SK-N-DZ (cell line): ENCODE measurements at regions not wholly inside any gene's neighbourhood (a gene's known extent, or its start where the extent isn't known, plus 50 kb on each side); places are given as distances from the start of the nearest gene placed in this dataset.

Experiments
- DNase-seq: peaks from one replicate; pipeline ENCODE4 v3.0.0-alpha.2; 2015; ENCODE audit warnings: low spot score
- small RNA-seq, 2 experiments: library from RNA; depleted of rRNA; stranded (forward); fragments of <200 nt; gene quantifications; one replicate each; pipeline ENCODE3, GENCODE V24; 2014

- no peak for DNase-seq
These were observed 54.5 kb upstream of the CHRNA7 start for GRCh38 chr15:31975830-31976229.

DNA sequence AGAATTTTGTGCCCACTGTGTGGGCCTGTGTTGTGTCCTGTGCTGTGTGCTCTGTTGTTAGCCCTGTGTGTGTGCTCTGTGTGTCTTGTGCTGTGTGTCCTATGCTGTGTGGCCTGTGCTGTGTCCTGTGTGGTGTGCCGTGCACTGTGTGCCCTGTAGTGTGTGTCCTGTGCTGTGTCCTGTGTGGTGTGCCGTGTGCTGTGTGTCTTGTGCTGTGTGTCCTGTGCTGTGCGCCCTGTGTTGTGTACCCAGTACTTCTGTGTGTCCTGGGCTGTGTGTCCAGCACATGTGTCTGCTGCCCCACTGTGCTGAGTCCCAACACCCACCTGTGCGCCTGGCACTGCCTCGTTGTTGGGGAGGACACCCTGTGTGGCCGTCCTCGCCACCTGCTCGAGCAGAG lies 53.2 kb upstream of the CHRNA7 start:
- DNase-seq: no peak

DNA sequence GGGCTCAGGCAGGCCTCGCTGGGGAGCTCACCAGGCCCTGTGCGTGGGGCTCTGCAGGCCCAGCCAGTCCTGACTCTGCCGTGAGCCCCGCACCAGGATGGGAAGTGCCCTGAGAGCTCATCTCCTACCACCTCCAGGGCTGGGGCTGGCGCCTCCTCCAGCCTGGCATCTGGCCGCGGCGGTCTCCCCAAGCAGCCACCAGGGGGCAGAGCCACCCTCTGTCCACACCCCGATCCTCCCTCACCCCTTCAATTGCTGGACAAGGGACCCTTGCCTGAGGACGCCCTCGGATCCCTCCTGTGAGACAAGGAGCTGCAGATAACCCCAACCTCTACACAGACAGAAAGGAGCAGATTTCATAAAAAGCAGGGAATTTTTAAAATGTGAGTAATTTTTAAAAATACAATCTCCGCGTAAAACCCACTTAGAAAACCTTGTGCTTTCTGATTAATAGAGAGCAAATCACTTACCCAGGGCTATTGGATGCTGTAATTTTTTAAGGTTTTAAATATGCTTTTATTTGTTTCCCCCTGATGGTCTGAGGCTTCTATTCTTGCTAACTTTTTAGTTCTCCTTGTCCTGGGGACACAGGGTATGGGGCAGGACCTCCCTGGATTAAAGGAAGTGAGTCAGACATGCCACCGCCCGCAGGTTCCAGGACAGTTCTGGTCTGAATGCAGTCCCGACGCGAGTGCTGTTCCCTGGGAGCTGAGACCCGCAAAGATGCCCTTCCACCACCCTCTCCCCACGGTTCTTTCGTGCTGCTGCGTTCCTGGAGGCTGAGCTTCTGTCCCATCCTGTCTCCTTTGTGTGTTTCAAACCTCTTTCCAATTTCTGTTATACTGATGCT lies 52.3 kb upstream of the CHRNA7 start:
- DNase-seq: peak; percentile 80

Small RNA genes lying in the stretch of these regions (small RNA-seq; reads per million reads assigned to genes)
- gene AC026951.2 (0 reads per million in 2 experiments), gene RF00425 (0.10 to 0.31 reads per million in 2 experiments)
